GM18511 (cell line): ENCODE measurements at regions not wholly inside any gene's neighbourhood (a gene's known extent, or its start where the extent isn't known, plus 50 kb on each side); places are given as distances from the start of the nearest gene placed in this dataset.

Experiments used
- ATAC-seq: cut with Tn5 transposase; IDR thresholded peaks from one replicate; pipeline ENCODE4 v1.9.1; 2021; ENCODE audit warnings: mild to moderate bottlenecking, moderate library complexity; ENCODE audit not compliant: unreplicated experiment

DNA sequence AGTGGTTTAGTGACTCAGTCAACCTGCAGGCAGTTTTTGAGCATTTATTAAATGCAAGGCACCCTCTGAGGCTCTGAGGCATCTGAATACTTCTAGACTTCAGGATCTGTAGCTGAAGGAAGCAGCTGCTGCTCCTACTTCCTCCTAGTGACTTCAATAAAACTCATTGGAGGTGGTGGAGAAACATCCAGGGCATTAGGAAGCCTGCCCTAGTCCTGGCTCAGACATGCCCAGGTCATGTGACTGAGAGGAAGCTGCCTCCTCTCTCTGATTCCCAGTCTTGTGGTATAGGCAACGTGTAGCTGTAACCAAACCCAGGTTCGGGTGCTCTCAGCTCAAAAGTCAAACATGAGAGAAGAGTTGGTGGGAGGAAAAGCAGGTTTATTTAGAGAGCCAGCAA is 287.2 kb upstream of the GYPC start:
- no peak for ATAC-seq

DNA sequence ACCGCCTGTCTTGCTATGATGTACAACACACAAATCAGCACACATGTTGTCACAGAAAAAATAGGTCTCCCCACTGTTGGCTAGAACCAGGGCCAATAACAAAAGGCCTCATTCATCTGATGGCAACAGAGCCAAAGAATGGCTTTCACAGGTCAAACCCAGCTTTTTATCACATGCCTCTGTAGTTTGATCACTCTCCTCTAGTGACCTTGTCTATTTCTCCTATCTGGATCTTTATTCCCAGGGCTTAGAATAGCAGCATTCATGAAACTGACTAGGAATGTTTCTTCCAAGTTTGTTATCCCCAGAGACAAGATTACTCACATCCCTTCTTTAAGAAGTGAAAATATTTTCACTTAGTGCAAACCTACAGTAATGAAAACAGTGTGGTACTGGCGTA is 285.8 kb upstream of the GYPC start:
- no peak for ATAC-seq

DNA sequence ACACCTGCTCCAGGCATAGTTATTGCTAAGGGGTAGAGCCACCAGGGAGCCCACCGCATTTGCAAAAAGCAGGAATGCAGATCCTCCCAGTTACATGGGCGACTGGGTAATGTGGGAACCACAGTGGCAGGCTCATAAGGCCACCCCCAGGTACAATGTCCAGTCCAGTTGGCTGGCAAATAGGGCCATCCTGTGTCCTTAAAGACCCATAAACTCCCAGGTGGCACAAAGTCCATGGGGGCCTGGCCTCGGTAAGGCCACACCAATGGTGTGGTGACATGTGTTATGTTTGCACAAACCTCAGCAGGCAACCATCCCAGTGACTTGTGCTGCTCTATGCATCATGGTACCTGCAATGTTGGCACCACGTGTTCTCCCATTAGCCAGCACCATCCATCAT is 283.6 kb upstream of the GYPC start:
- ATAC-seq = no peak

DNA sequence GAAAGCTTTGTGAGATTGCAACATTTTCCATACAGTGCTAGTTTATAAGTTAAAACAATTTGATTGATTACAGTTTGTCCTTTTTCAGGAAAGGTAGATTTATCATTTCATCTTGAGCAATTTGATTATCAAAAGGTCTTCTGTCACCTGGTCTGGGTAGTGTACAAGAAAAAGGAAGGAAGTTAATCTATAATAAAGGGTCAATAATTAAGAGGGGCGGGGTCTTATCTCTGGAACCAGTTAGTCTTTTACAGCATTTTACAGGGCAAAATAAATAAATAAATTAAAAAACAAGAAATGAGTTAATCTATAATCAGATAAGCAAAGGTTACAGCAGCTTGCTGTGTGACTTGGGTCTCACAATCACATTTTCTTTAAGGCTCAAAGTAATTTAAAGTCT is 277.8 kb upstream of the GYPC start:
- ATAC-seq = no peak

DNA sequence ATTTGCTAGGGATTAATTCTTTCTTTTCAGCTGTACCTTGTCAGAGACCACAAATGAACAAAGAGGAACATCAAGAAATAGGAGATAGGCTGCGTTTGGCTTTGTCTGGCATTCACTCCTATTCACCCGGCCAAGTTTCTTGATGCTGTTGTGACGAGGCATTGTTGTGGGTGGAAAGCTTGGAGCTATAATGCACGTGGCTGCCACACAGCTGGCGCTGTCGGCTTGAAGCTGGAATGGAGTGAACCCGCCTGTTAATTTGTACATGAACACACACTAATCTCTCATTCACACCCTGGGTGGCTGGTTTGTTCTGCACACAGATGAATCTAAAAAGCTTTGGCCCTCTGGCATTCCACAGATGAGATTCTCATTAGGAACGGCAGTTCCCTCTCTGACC is 274.9 kb upstream of the GYPC start:
- no peak for ATAC-seq

DNA sequence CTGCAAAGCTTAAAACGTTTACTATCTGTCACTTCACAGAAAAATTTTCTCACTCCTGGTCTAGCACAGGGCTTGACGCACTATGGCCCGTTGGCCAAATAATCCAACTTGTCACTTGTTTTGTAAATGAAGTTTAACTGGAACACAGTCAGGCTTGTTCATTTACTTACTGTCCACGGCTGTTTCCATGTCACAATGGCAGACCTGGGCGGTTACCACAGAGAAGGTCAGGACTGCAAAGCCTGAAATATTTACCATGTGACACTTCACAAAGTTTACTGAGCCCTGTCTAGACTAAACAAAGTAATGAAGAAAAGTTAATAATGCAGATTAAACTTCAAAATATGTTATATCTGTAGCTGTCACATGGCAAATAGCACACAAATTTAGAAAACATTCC is 273.0 kb upstream of the GYPC start:
- ATAC-seq = no peak

DNA sequence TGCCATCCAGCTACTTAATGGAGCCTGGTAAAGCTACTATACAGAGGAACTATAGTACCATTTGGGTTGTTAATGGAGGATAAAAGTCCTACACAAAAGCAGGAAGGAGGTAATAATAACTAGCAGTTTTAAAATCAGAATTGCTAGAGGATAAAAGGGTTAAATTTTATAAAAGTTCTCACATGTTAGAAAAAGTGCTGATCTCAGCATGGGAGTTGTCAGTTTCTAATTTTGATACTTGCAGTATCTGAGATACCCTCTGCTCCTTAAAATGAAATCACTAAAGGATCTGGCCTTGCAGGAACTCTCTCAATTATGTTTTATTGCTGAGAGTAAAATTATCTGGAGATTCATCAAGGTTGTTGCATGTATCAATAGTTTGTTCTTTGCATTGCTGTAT is 272.2 kb upstream of the GYPC start:
- no peak for ATAC-seq

DNA sequence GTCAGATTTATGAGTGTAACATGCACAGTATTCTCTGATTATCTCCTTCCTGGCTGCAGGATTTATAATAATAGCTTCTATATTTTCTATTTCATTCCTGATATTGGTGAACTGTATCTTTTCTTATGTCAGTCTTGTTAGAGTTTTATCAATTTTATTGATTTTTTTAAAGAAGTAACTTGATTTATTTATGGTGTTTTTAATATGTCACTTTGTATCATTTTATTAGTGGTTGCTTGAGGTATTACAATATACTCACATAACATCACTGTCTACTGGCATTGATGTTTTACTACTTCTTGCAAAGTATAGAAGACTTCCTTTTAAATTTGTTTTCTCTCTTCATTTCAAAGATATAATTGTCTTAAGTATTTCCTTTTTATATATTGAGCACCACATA is 270.5 kb upstream of the GYPC start:
- ATAC-seq = no peak

DNA sequence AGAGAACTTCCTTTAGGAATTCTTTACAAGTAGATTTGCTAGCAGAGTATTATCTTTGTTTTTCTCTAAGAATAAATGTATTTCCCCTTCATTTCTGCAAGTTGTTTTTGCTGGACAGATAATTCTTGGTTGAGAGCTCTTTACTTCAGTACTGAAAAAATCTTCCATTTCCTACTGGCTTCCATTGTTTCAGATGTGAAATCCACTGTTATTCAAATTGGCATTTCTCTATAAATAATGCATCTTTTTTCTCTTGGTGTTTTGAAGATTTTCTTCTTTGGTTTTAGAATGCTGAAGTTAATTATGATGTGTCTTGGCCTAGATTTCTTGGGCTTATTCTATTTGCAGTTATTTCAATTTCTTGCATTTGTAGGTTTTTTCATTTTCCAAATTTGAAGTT is 270.0 kb upstream of the GYPC start:
- no peak for ATAC-seq

DNA sequence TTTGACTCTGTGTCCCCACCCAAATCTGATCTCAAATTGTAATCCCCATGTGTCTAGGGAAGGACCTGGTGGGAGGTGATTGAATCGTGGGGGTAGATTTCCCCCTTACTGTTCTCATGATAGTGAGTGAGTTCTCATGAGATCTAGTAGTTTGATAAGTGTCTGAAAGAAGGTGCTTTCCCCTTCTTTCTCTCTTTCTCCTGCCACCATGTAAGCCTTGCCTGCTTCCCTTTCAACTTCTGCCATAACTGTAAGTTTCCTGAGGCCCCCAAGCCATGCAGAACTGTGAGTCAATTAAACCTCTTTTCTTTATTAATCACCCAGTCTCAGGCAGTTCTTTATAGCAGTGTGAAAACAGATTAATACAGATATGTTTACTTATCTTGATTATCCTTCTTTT is 266.5 kb upstream of the GYPC start:
- no peak for ATAC-seq

DNA sequence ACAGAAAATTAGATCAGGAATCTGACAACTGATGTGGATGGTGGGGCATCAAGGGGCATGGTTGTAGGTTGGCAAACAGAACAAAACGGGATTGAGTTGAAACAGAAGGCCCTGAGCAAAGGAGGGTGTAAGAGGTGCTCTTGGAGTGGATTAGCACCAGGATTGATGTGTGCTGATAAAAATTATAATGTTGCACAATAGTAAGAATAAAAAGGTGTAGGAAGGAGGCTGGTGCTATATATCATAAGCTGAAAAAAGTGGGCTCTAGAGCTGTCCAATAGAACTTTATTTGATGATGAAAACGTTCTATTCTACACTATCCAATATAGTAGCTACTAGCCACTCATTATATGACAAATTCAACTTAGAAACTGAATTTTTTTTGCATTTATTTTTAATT is 263.1 kb upstream of the GYPC start:
- no peak for ATAC-seq

DNA sequence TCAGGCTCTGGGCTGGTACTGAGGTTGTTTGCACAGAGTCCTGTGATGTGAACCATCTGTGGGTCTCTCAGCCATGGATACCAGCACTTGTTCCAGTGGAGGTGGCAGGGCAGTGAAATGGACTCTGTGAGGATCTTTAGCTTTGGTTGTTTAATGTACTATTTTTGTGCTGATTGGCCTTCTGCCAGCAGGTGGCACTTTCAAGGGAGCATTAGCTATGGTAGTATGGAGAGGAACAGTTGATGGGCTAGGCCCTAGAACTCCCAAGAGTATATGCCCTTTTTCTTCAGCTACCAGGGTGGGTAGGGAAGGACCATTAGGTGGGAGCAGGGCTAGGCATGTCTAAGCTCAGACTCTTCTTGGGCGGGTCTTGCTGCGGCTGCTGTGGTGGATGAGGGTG is 257.0 kb upstream of the GYPC start:
- ATAC-seq = no peak

DNA sequence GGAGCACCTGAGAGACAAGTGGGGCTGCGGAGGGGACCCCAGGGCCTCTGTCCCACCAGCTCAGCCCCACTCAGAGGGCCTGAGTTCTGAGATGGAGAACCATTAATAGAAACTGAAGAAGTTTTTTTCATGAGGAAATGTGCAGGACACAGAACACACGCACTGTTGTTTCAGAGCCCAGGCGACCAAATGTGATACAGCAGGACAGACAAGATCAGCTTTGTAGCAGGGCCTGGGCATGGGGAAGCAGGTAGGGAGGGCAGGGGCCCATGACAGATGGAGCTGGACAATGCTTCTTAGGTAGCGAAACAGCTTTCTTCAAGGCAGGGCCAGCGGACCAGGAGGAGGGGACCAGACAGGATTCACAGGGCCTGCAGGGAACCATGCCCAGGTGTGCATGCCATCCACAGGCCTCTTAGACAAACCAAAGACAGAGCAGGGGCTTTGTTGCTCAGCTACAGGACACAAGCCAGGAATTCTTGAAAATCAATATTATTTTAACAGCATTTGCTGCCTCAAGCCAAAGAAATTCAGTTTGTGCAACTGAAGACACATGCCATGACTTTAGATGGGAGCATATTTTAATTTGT is 252.8 kb upstream of the GYPC start:
- no peak for ATAC-seq

DNA sequence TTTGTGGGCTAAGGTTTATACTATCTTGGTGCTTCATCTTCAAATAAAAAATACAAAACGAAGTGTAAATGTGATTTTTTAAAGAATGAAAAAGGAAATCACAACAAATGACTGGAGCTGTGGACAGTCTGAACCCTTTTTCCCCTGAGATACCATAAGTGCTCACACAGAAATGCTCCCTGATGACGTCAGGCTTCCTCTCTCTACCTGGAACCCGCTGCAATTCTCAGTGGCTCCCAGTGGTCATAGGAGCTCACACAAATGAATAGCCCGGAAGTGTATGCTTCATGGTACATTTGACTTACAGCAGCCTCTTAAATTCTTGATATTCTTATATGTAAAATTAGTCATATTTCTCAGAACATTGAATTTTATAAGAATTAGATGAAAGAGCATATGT is 249.7 kb upstream of the GYPC start:
- no peak for ATAC-seq

DNA sequence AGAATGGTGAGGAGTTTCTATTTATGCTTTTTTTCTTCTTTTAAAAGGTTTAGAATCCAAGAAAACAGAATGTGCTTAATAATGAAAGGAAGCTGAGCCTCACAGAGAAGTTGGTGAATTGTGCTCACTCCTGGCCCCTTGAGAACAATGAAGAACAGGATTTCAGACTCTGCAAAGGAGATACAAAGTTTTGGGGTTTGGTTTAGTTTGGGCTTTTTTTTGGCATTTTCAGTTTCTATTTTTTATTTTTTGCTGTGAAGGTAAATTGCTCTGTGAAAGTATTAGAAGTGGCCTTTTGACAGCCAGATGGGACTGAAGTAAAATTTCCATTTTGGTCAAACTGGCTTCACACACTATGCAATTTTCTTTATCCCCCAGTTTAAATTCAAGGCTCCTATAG is 247.3 kb upstream of the GYPC start:
- no peak for ATAC-seq

DNA sequence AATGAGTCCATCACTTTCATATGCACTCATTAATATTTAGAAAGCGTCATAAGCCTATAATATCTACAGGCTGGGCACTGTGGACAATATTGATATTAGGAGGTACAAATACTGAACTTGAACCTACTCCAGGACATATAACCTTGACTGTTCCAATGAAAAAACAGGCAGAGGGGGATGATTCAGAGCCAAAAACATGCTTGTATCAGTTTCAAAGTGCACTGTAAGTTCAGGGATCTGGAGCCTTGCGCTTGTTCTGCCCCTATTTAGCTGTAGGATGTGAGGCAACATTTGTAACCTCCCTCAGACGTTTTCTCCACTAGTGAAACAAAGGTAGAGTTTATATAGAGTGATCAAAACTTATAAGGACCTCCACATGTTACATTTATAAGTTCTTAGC is 246.1 kb upstream of the GYPC start:
- no peak for ATAC-seq

DNA sequence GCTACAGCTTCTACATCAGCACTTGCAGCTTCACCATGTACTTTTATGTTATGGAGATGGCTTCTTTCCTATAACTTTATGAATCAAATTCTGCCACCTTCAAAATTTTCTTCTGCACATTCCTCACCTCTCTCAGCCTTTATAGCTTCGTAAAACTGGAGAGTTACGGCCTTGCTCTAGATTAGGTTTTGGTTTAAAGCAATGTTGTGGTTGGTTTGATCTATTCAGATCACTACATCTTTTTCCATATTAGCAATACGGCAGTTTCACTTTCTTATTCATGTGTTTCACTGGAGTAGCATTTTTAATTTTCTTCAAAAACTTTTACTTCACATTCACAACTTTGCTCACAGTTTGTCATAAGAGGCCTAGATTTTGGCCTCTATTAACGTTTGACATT is 242.9 kb upstream of the GYPC start:
- no peak for ATAC-seq

DNA sequence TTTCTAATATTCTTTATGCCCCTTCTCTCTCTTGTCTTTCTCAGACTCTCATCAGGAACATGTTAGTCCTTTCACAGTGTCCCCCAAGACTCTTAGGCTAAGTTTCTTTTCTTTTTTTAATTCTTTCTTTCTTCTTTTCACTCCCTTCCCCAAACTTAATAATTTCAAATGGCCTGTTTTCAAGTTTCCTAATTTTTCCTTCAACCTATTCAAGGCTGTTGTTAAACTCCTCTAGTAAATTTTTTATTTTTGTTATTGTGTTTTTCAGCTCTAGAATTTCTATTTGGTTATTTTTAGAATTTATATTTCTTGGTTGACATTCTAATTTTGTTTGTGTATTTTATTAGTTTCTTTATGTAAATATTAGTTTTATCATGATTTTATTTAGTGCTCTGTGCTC is 236.6 kb upstream of the GYPC start:
- ATAC-seq = no peak

DNA sequence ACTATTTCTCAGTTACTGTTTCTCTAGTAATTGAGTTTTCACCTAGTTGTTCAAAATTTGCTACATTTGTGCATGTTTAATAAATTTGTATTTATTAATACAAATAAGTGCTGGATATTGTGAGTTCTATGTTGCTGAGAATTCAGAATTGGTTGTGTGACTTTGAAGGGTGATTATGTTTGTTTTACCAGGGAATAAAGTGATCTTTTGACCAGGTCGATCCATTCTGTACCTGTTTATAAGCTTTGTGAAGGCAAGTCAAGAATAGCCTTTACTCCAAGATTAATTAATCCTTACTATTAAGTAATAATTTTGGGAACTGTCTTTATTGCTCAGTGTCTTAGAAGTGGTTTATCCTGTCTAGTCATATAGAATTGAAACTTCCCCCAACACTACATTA is 230.0 kb upstream of the GYPC start:
- ATAC-seq = no peak

DNA sequence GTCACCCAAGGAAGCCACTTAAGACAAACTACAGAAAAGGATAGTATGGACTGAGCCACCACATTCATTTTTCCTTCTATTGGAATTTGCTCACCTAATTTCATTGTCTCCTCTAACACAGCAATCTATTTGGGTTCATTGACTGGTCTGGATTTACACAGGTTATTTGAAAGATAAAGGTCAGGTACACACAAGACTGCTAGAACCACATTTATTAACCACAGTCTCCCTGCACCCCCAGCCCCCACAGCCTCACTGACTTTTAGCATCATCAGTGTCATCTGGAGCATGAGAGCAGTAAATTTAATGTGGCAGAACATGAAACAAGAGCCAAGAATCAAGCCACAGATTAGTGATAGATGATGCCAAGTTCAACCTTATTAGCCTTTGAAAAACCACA is 226.9 kb upstream of the GYPC start:
- no peak for ATAC-seq

DNA sequence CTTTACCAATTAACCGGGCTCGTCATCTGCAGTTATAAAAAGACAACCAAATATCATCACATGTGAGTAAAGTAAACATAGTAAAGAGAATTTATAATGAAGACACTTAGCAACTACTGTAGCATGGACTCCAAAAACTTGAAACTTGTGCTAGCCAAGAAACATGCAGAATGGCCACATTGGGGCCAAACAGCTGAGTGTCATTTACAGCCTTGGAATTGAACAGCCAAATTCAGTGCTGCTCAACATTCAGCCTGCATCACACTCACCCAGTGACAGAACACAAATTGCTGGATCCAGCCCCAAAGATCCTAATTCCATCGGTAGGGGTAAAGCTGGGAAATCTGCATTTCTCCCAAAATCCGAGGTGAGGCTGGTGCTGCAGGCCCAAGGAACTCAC is 224.8 kb upstream of the GYPC start:
- ATAC-seq = no peak

DNA sequence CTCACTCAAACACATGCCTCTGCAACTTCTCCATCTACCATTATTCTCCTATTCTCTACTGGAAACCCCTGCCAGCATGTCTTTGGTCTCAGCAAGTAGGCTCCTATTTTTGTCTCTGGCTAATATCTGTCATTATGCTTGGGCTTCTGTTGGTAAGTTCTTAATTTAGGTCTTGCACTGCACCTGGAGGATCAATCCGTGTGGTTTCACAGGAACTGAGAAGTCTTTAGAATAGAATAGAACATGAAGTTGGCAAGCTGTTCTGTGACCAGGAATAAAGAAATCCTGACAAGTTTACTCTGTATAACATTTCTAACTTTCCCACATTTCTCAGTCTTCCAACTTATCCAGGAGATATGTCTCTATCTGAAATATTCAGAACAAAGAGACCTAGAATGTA is 219.5 kb upstream of the GYPC start:
- ATAC-seq = no peak

DNA sequence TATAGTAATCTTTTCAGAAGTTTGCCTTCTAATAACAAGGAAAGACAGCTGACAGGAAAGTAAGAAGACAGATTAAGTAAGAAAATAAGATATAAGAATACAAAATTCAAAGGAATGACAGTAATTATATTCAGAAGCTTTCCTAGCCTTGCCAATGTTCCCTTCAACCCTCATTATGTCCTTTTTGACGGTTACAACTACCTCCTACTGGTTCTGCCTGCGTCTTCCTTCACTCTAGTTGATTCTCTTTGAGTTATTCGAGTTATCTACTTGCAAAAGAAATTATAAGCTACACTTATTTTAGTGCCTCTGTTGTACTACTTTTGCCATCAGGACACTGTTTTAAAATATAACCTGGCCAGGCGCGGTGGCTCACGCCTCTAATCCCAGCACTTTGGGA is 218.9 kb upstream of the GYPC start:
- ATAC-seq = no peak

DNA sequence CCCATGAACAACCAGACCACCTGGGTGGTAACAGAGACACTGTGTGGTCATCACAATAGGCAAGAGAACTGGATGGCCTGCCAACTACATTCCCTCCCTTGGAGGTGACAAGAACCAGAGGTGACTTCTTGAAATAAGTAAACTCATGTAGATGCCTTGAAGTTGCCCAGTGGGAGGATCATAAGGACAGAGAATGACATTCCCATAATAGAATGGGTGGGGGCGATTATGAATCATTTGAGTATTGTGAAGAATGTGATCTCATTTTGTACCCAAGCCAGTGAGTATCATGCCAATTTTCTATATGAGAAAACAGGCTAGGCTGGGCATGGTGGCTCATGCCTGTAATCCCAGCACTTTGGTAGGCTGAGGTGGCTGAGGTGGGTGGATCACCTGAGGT is 211.4 kb upstream of the GYPC start:
- ATAC-seq = no peak
